Bone marrow (tissue), 2 donors: ENCODE measurements at regions not wholly inside any gene's neighbourhood (a gene's known extent, or its start where the extent isn't known, plus 50 kb on each side); places are given as distances from the start of the nearest gene placed in this dataset.

Experiments
- DNase-seq, 2 donors: peaks; one replicate each; lab custom pipeline; 2025; lab: John Stamatoyannopoulos, UW

- DNase-seq: no peak
Measured at GRCh38 chr11:37512156-37512780, 914.2 kb upstream of the RAG2 start.

GRCh38 chr11:37511425-37511933, 913.4 kb upstream of the RAG2 start:
- DNase-seq: no peak

GRCh38 chr11:37509506-37509905, 911.5 kb upstream of the RAG2 start:
- DNase-seq: no peak

GRCh38 chr11:37506531-37506930, 908.5 kb upstream of the RAG2 start:
- DNase-seq: no peak

- DNase-seq: no peak
Measured at GRCh38 chr11:37505406-37505805, 907.4 kb upstream of the RAG2 start.

- DNase-seq: no peak
Measured at GRCh38 chr11:37504921-37505320, 906.9 kb upstream of the RAG2 start.

GRCh38 chr11:37504060-37504611, 906.1 kb upstream of the RAG2 start:
- no peak for DNase-seq

- DNase-seq: no peak
Measured at GRCh38 chr11:37503411-37504059, 905.5 kb upstream of the RAG2 start.

GRCh38 chr11:37502202-37502601, 904.2 kb upstream of the RAG2 start:
- DNase-seq: no peak

GRCh38 chr11:37500425-37500824, 902.4 kb upstream of the RAG2 start:
- DNase-seq: no peak

- no peak for DNase-seq
Measured at GRCh38 chr11:37497326-37497725, 899.3 kb upstream of the RAG2 start.

- DNase-seq: no peak
Measured at GRCh38 chr11:37496201-37496600, 898.2 kb upstream of the RAG2 start.

- no peak for DNase-seq
Measured at GRCh38 chr11:37484298-37484697, 886.3 kb upstream of the RAG2 start.

- DNase-seq: no peak
Measured at GRCh38 chr11:37483761-37484160, 885.7 kb upstream of the RAG2 start.

GRCh38 chr11:37474889-37475288, 876.9 kb upstream of the RAG2 start:
- DNase-seq: no peak

GRCh38 chr11:37468344-37468743, 870.3 kb upstream of the RAG2 start:
- DNase-seq: no peak

- no peak for DNase-seq
Measured at GRCh38 chr11:37465221-37465620, 867.2 kb upstream of the RAG2 start.

GRCh38 chr11:37459456-37459855, 861.4 kb upstream of the RAG2 start:
- DNase-seq: no peak

- no peak for DNase-seq
Measured at GRCh38 chr11:37456746-37457145, 858.7 kb upstream of the RAG2 start.

GRCh38 chr11:37451903-37452302, 853.9 kb upstream of the RAG2 start:
- DNase-seq: no peak

GRCh38 chr11:37450613-37451012, 852.6 kb upstream of the RAG2 start:
- DNase-seq: no peak

GRCh38 chr11:37449146-37449545, 851.1 kb upstream of the RAG2 start:
- no peak for DNase-seq

- DNase-seq: no peak
Measured at GRCh38 chr11:37442576-37442975, 844.5 kb upstream of the RAG2 start.
